GM18511 (cell line): ENCODE measurements at regions not wholly inside any gene's neighbourhood (a gene's known extent, or its start where the extent isn't known, plus 50 kb on each side); places are given as distances from the start of the nearest gene placed in this dataset.

Source experiments
- ATAC-seq: cut with Tn5 transposase; IDR thresholded peaks from one replicate; pipeline ENCODE4 v1.9.1; 2021; ENCODE audit warnings: mild to moderate bottlenecking, moderate library complexity; ENCODE audit not compliant: unreplicated experiment

DNA sequence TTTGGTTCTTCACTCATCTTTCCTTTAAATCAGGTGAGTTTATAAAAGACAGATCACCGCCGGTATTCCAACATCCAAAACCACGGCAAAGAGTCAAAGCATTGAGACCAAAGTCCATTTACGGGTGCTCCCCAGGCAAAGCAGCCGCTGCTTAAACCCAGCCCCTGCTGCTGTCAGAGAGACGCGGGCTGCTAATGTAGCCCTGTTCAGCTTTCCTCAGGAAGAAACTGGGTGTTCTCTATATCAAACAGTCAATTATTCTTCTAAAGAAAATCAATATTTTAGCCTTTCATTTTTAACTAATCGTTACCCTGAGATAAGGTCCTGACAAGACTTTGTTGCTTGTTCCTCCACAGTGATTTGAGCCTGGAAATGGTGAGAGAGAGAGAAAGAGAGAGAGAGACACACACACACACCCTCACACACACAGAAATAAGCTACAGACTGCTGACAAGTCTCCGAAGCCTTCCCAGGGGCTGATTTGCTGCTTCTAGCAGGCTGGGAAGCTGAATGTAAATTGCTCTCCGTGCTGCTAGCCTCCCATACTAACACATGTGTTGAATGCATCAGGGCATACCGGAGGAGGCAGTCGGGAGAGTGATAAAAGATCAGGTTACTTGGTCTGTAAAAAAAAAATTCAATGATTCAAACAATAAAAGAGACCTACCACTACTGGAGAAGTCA, 183.0 kb upstream of the ANK3 start:
- ATAC-seq, result peak; percentile 54

DNA sequence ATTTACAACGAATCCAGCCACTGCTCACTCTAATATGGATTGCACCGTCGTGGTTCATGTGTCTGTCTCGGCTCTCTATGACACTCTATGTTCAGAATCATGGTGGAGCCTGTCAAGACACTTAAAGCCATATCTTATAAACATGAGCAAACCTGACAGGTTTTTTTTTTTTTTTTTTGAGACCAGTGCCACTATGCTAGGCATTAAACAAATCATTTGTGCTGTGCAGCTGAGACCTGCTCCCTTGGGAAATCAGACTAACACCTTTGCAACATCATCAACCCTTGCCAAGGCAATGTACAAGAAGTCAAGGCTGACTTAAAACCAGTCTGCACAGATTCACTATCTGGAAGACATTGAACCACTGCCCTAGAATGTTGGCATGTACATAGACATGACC, 181.2 kb upstream of the ANK3 start:
- no peak for ATAC-seq

DNA sequence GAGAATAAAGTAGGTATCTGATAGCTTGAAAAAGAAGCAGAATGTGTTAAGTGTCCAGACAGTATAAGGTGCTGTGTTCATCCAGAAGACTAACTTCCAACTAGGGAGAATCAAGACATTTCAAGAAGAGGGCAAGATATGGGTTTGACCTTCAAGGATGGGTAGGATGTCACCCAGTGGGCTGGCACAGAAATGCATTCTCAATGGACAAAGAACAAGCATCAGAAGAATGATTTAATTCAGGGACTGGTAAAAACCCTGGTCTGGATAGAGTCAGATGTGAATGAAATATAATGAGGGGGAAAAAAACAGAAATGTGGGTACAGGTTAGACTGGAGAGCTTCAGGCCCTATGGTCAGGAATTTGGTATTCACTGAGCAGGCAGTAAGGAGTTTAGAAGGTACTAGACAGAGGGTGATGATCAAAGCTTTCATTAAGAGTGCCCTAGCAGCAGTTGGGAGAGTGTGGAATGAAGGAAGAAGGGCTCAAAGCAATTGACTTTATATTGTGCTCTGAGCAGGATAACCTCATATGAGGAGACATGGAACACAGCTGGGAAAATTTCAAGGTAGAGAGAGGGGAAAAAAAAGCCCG, 180.7 kb upstream of the ANK3 start:
- no peak for ATAC-seq

DNA sequence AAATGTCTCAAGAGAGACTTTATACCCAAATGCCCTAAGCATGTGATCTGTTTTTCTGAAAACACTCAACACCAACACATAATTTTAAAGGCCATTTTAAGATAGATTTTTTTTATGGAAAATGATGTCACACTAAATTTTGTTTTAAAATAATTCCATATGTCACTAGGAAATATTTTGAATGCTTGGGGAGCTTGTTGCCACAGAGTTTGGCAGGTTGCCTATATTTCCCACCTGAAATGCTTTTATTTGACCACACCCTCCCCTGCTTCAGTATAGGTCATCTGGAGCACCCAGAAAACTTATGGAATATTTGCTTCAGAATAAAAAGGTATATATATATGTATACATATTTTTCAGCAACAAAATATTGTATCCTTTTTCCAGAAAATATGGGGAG, 180.0 kb upstream of the ANK3 start:
- no peak for ATAC-seq

DNA sequence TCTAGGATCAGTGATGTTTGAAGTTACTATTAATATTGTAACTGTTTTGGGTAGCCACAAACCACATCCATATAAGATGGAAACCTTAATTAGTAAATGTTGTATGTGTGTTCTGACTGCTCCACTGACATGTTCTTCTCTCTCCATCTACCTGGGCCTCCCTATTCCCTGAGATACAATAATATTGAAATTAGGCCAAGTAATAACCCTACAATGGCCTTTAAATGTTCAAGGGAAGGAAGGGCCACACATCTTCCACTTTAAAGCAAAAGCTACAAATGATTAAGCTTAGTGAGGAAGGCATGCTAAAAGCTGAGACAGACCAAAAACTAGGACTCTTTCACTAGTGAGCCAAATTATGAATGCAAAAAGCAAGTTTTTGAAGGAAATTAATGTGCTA, 176.4 kb upstream of the ANK3 start:
- ATAC-seq, result no peak

DNA sequence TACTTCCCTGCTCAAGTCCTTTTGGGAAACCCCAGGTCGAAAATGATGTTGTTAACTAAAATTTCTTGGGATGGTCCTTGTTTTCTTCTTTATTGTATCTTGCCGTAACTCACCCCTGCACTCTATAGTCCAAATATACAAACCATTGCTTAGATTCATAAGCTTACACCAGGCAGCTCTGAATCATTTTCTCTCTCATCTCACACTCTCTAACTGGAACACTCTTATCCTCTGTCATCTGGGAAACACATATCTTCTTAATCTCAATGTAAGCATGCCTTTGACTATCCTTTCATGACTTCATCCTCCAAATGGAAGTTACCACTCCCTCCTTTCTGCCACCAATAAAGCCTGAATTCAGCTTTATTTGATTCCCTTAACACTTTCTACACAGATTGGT, 175.8 kb upstream of the ANK3 start:
- no peak for ATAC-seq

DNA sequence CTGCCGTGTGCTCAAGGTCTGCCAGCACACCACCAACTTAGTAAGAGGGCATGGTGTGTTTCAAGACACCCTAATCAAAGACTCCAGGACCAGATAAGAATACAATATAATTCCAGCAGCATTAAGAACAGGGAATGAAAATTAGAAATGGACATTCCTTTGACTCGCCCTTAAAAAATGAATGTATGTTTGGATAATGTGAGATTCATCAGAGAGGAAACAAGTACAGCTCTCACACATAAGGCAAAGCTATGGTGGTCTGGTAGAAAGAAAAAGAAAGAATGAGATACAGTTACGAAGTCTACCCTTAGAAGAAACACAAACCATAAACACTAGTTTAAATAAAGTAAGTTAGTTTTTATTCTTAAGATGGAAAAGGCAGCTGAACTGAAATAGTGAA, 174.8 kb upstream of the ANK3 start:
- no peak for ATAC-seq

DNA sequence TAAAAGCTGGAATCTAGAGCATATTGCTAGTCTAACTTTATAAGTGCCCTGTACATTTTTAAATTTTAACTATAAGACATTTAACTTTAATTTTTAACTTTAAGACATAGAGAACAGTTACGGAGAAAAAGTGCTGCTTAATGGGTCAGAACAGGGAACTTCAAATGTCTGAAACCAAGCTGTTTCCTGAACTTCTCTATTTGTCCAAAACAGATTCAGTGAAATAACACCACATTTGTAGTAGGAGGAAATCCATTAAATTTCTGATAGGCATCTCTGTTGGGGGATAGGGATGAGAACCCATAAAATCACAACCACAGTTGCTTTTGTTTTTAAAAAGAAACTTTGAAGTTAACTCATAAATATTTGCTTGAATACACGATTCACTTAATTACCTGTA, 170.8 kb upstream of the ANK3 start:
- no peak for ATAC-seq

DNA sequence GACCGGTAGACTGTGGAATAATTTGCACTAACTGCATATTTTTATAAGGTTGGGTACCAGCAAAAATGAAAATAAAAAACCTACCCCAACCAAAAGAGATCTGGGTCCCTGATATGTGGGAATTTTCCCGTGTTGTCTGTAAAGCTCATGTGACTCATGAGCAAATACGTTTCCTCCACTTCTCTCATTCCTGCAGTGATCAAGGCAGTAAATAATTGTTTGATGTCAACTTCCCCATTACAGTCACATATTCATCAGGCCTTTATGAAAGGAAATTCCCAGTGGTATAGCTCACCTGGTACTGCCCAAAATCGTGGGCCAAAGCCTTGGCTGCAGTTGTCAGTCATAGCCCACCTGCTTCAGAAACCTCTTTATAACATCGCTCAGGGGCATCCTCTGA, 166.0 kb upstream of the ANK3 start:
- no peak for ATAC-seq

DNA sequence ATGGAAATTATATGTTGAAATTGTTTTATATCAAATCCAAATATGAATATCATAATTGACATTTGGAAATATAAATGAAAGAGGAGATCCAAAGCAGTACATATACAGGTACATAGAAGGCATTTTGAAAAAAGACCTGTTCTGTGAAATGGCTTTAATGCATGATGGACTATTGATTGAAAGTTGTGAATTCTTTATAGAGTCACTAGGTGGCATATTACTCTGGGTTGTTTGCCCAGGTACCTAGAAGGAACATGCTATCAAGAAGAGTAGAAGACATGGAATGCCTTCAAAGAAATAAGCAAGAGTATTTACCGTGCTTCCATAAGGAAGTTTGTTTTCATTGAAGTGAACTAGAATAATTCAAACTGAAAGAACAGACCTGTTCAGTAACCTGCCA, 160.0 kb upstream of the ANK3 start:
- ATAC-seq, result peak; percentile 50

DNA sequence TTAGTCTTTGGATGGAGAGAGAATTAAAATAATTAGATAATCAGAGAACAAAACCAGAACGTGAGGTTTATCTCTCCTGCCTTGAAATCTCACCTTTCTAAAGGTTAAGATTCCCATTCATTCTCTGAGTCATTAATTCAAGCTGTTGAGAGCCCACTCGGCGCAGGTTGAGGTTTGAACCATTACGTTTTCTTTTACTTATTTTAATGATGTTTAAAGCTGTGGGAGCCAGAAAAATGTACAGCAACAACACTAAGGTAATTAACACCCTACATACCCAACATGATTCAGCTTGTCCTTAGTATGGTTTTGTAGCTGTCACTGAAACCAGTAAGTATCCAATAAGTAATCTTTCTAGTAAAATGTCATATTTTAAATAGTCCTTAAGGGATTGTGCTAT, 153.0 kb upstream of the ANK3 start:
- no peak for ATAC-seq

DNA sequence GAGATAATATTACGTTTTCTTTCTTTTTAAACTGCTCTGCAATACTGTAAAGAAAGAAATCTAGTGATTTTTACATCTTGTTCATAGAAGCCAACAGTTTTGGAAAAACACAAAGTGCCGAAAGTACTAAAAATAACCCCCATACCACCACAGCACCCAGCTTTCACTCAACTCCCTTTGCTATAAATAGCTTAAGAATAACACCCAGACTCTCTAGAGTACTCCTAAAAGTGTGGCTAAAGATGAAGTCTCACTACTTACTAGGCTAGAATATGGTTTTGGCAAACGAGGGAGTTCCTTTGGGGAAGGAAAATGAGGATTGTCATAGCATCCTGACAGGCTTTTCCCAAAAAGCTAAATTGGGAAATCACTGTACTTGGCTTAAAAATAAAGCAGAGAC, 151.8 kb upstream of the ANK3 start:
- peak; percentile 56 for ATAC-seq

DNA sequence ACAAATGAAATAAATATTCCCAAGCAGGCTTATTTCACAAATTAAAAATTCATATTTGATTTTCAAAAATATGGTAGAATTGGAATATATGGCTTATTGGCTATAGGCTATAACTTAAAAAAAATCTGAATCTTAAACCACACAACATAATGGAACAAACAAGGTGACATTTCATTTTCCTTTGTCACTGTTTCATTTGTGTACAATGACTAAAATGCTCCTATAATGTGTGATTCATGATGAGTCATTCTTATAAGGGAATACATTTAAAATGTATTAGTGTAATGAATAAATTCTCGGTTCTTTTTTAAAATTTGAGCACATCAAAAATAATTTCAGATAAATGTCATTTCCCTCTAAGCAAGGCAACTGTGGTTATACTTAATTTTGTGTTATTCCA, 148.0 kb upstream of the ANK3 start:
- ATAC-seq, result no peak

DNA sequence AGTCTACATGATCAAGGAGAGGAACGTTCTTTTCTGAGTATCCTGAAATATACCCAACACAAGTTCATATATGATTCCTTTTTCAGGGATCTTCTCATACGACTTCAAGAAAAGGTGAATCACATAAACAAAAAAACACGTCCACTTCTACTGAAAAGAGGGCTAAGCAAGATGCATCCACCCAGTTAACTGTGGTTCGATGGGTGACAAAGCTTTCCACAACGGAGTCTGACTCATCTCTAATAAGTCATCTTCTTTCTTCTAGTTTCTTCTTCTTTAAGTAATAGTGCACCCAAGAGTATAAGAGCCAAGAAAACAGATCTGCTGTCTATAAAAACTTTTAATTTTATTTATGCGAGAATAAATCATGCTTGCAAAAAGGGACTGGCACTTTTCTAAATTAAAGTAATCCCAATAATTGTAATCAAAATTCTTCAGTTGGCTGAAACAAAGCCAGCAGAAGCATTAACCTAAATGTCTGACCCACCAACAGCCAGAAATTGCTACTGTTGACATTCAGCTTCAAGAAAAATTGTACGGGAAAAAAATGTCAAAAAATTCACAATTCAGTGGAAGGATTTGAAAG, 146.9 kb upstream of the ANK3 start:
- ATAC-seq, result peak; percentile 44

DNA sequence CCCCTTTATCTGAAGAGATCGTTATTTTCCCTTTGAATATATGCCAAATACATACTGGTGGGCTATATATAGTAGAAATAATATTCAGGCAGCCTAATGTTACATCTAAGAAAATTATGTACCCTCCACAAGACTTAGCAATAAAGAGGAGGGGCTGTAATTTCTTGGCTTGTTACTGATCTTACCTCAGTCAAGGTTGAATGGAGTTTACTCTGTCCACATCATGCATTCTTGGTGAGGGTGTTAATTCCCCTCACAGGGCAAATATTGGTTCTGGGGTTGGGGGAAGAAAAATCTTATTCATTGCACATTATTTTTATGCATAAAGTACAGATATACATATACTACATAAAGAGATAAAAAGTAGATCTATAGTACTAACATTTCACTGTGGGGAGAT, 145.8 kb upstream of the ANK3 start:
- peak; percentile 43 for ATAC-seq

DNA sequence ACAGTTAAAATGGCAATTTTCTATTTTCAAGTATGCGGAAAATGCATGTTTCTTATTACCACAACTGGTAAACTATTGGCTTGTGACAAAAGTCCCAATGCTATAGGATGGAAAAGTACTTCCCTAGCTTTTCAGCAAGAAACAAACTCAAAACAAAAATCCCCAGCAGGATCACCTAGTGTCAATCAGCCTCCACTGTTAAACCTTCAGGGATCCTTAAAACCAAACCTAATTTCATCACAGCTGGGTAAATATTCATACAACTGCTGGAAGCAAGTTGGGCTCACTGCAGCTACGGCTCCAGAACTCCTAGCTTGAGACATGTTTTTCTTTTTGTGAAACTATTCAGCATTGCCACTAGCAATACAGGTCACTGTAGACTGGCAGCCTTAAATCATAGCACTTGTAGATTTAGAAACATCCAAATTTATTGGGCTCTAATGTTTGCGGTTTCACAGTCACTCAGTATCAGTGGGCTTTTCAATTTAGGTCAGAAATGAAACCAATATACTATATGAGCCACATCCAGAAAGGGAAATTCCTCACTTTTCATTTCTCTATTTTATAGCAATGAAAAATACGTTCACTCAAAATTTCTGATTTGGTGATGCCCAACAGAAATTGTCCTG, 145.2 kb upstream of the ANK3 start:
- peak; percentile 73 for ATAC-seq

DNA sequence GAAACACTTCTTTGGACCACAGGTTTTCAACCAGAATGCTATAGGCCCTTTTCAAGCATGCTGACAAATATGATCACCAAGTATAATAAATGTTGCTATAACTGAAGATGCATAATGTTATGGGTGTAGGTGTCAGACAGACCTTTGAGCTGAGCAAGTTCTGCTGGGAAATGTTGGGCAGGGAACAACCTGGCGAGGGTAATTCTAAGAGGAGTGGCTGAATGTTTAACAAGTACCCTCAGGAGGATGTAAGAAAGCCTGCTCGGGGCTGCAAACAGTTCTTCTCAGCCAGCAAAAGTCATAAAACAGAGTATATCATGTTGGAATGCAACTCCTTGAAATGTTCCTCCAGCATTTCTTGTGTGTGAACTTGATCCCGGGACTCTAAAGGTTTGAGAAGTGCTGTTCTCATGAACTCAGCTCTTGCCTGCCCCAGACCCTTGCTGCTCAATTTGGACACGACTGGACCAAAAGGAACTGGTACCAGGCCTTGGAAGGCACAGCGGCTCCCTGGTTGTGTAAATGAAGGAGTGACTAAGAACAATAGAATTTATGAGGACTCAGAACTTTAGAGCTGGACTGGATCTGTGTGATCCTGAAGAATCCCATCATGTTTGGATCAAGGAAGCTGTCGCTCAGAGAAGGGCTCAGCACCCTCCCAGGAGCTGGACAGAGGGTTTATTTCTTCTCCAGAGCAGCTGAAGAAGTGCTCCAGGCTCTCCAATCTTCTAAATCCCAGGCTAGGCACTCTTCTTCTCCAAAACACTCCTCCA, 143.2 kb upstream of the ANK3 start:
- ATAC-seq, result no peak

DNA sequence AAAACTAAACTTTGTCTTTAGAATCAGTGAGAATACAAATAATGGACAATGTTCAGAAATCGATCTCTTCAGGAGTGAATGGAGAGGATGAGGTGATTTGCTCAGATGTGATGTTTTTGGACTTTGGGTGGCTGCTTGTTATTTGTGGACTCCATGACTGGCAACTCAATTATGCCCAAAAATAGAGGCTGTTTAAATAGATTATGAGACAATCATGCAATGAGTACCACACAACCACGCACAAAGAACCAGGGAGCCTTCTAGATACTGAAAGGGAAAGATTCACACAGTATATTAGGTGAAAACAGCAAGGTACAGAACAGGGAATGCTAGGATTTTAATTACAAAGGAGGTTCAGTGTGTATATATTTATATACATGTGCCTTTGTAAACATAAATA, 141.3 kb upstream of the ANK3 start:
- no peak for ATAC-seq

DNA sequence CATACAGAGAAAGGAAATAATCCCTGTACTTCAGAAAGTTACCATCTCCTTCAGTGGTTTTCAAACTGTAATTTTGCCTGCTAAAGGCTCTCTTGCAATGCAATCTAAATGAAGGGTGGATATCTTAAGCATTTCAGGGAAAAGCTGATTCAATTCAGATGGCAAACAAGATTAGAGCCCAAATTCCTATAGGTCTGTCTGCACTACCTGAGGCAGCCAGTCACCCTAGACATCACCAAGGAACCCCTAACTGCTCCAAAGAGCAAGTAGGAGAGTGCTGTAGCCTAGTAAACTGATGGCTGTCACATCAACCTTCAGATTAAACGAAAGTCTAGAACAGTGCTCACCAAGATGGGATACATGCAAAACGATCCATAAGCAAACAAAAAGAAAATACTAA, 138.0 kb upstream of the ANK3 start:
- no peak for ATAC-seq

DNA sequence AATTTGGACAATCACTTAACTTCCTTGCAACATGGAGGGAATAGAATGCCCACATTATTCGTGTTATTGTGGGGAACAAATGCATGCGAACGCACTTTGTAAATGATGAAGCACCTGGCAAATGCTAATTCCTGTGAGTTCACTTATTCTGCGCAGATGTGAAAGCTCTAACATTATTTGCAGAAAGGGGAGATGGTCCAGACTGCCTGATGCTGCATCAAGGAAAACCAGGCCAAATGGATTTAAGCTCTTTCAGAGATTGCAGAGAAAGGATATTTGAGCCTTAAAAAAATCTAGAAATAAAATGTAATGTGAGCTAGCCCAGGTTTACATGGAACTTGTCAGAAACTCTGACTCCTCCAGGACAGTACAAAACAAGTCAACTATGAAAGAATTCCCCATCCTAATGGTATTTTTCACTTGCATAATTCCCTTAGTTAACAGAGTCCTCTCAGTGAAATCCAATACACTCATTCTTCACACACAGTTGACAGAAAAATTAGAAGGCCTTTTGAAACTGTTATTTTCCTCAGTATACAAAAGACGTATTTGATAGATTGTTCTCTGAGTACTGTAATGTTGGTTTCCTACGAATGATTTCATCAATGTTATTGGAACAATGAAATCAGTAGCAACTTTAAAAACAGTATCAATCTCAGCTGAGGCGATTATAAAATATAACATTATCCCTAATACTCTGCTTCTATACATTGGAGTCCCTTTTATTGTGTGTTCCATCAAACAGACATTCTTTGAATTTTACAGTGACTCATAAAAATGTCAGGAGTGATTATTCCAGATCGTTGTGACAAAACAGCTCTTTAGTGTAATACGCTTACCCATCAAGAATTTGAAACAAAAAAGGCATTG, 136.3 kb upstream of the ANK3 start:
- ATAC-seq, result no peak

DNA sequence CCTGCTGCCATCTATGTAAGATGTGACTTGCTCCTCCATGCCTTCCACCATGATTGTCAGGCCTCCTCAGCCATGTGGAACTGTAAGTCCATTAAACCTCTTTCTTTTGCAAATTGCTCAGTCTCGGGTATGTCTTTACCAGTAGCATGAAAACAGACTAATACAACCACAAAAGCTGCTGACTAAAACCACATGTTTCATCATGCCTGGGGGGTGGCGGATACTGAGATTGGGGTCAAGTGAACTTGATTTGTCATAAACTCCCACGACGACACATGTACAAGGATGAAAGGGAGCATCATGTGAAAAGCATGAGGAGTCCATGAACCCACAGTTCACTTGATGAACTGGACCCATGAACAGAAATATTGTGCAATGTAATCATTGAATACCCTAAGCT, 134.9 kb upstream of the ANK3 start:
- ATAC-seq, result no peak
